Stomach (tissue), 8 donors: ENCODE measurements at regions not wholly inside any gene's neighbourhood (a gene's known extent, or its start where the extent isn't known, plus 50 kb on each side); places are given as distances from the start of the nearest gene placed in this dataset.

Experiments used
- DNase-seq, 2 donors: peaks; one replicate each; pipeline versions ENCODE4 v3.0.0 to v3.0.0-alpha.2; 2013 to 2019
- H3K27ac ChIP-seq, 5 donors: fragments of 200-600 bp in 4 of 5; sonication (generic) in 4 of 5; one replicate each; pipeline ENCODE4 v1.5.1; 2013 to 2019; ENCODE audit warnings: mild to moderate bottlenecking in 1 of 5, moderate library complexity in 1 of 5
- H3K27me3 ChIP-seq, 3 donors: fragments of 200-600 bp; sonication (generic); one replicate each; pipeline ENCODE4 v1.5.1; 2017 to 2019; ENCODE audit warnings: mixed run types in 1 of 3
- H3K36me3 ChIP-seq, 4 donors: fragments of 200-600 bp; sonication (generic); 1 replicate in 3 of 4; 2 replicates in 1 of 4; pipeline ENCODE4 v1.5.1; 2016 to 2019
- H3K4me1 ChIP-seq, 4 donors: fragments of 200-600 bp; sonication (generic); one replicate each; pipeline ENCODE4 v1.5.1; 2016 to 2019
- H3K4me3 ChIP-seq, 4 donors: fragments of 200-600 bp; sonication (generic) in 3 of 4; one replicate each; pipeline ENCODE4 v1.5.1; 2016 to 2019; ENCODE audit warnings: mild to moderate bottlenecking in 1 of 4
- H3K9me3 ChIP-seq, 4 donors: fragments of 200-600 bp; sonication (generic); one replicate each; pipeline ENCODE4 v1.5.1; 2016 to 2019
- EP300 ChIP-seq: sonication (generic); formaldehyde crosslinking; IDR thresholded peaks from one replicate; pipeline ENCODE4 v1.6.1; 2017; ENCODE audit warnings: antibody characterized with exemption
- POLR2A ChIP-seq, 4 donors: fragments of 450-650 bp; IDR thresholded peaks; one replicate each; pipeline ENCODE4 v1.6.1; 2016; ENCODE audit warnings: antibody characterized with exemption in 4 of 4, control low read depth in 2 of 4, mild to moderate bottlenecking in 1 of 4, moderate library complexity in 1 of 4
- POLR2AphosphoS5 ChIP-seq, 3 donors: sonication (generic); formaldehyde crosslinking; IDR thresholded peaks; one replicate each; pipeline ENCODE4 v1.6.1; 2016; ENCODE audit warnings: antibody characterized with exemption in 3 of 3
- WGBS, 5 donors: extraction: QIAGEN DNeasy Blood & Tissue Kit in 3 of 5; methylation state at CpG; one replicate each; pipeline versions ENCODE4 v1.1.5 to v1.1.7; 2013 to 2018; 5-methylcytosine and 5-hydroxymethylcytosine counted together
- intact Hi-C: fragments of 100-400 bp; cut with DNase I; formaldehyde crosslinking; loops from one replicate; pipeline ENCODE4 v1.15.1; 2023; ENCODE audit warnings: low total_unique reads
- TF ChIP-seq, protein P1 (sequence below), 7 experiments: fragments of 450-650 bp in 4 of 7; fragments of 200-600 bp in 3 of 7; sonication (generic) in 3 of 7; IDR thresholded peaks; one replicate each; pipeline ENCODE4 v1.5.1; 2016 to 2019; ENCODE audit warnings: antibody characterized with exemption in 7 of 7, control low read depth in 2 of 7, mild to moderate bottlenecking in 1 of 7
- donor health status: healthy with polysubstance abuse.
- donor health status: Bipolar disorder and iron deficiency.
- donor health status: healthy.

GRCh38 chr17:83018658-83019193, 60.7 kb upstream of the METRNL start:
- intact Hi-C loops, result no loop called here
- Histone ChIP-seq H3K27me3 (no peaks in the 10 kb centered on the region), H3K4me3 (no peak overlapping the region), H3K27ac (no peak overlapping the region), H3K36me3 (peaks cover 0 to 5% (median 1%) of the 10 kb centered on the region in 4 donors), H3K4me1 (peaks cover 0 to 5% (median 4%) of the 10 kb centered on the region in 4 donors), H3K9me3 (no peaks in the 10 kb centered on the region)
- 96 to 97% (median 97%) methylated on average over 21 to 23 of the region's 23 CpGs for WGBS, 5 donors
- DNase-seq, result no peak
- TF ChIP-seq POLR2AphosphoS5 (IDR thresholded peaks at IDR 0.05) (no peak), EP300 (no peak), POLR2A (IDR thresholded peaks at IDR 0.05) (no peak)
- TF ChIP-seq, protein P1, sequence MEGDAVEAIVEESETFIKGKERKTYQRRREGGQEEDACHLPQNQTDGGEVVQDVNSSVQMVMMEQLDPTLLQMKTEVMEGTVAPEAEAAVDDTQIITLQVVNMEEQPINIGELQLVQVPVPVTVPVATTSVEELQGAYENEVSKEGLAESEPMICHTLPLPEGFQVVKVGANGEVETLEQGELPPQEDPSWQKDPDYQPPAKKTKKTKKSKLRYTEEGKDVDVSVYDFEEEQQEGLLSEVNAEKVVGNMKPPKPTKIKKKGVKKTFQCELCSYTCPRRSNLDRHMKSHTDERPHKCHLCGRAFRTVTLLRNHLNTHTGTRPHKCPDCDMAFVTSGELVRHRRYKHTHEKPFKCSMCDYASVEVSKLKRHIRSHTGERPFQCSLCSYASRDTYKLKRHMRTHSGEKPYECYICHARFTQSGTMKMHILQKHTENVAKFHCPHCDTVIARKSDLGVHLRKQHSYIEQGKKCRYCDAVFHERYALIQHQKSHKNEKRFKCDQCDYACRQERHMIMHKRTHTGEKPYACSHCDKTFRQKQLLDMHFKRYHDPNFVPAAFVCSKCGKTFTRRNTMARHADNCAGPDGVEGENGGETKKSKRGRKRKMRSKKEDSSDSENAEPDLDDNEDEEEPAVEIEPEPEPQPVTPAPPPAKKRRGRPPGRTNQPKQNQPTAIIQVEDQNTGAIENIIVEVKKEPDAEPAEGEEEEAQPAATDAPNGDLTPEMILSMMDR (IDR thresholded peaks at IDR 0.05), result no peak

DNA sequence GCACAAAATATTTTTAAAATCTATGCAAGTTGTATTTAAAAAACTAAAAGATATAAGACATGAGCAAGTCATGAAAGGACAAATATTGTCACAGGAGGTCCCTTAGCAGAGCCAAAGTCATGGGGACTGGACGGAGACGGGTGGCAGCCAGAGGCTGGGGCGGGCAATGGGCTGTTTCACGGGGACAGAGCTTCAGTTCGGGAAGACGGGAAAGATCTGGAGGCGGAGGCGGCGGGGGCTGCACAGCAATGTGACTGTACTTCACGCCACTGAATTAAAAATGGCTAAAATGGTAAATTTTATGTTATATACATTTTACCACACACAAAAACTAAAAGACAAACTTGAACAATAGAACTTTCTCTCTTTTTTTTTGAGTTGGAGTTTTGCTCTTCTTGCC, 60.0 kb upstream of the METRNL start:
- 77 to 98% (median 81%) methylated on average over 10 of the region's 10 CpGs for WGBS, 5 donors
- intact Hi-C loops, result no loop called here
- no peak for DNase-seq
- Histone ChIP-seq H3K36me3 (peaks cover 0 to 5% (median 0%) of the 10 kb centered on the region in 4 donors), H3K27ac (no peak overlapping the region), H3K4me1 (peaks cover 0 to 9% (median 6%) of the 10 kb centered on the region in 4 donors), H3K4me3 (no peak overlapping the region), H3K9me3 (no peaks in the 10 kb centered on the region), H3K27me3 (no peaks in the 10 kb centered on the region)
- TF ChIP-seq, protein P1 (IDR thresholded peaks at IDR 0.05), result no peak
- TF ChIP-seq EP300, result no peak
- TF ChIP-seq POLR2A (IDR thresholded peaks at IDR 0.05), result no peak
- TF ChIP-seq POLR2AphosphoS5 (IDR thresholded peaks at IDR 0.05), result no peak

GRCh38 chr17:83024218-83024971, 55.0 kb upstream of the METRNL start:
- WGBS, 5 donors, result 87 to 94% (median 92%) methylated on average over 29 to 43 of the region's 43 CpGs
- TF ChIP-seq EP300 (no peak), POLR2AphosphoS5 (IDR thresholded peaks at IDR 0.05) (no peak), POLR2A (IDR thresholded peaks at IDR 0.05) (no peak)
- TF ChIP-seq, protein P1 (IDR thresholded peaks at IDR 0.05), result no peak
- no peak for DNase-seq
- Histone ChIP-seq H3K27ac (no peak overlapping the region), H3K36me3 (peaks cover 0 to 9% (median under 1%) of the 10 kb centered on the region in 4 donors), H3K4me3 (no peak overlapping the region), H3K27me3 (no peaks in the 10 kb centered on the region), H3K9me3 (no peaks in the 10 kb centered on the region), H3K4me1 (peaks cover 0 to 9% (median 6%) of the 10 kb centered on the region in 4 donors)
- intact Hi-C loops, result no loop called here

DNA sequence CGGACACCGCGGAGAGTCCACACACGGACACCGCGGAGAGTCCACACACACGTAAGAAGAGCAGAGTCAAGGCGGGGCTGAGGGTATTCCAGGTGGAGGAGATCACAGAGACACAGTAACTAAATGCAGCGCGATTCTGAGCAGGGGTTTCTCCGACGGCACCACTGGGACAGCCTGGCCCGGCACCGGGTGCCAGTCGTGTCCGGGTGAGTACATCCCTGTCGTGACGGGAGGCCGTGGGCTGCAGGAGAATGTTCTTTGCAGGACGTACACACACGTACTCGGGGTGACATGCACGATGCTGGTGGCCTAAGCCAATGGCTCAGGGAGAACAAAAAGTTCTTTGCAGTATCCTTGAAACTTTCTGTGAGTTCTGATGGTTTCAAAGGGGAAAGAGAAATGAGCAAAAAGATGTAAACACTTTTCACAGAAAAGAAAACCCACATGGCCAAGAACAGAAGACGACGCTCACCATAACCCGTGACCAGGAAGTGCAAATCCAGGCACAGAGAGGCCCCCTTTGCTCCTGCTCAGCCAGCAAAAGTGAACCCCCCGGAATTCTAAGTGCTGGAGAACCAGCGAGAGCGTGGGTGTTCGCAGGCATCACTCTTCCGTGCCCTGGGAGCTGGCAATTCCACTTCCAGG, 53.7 kb upstream of the METRNL start:
- TF ChIP-seq POLR2AphosphoS5 (IDR thresholded peaks at IDR 0.05) (no peak), EP300 (no peak), POLR2A (IDR thresholded peaks at IDR 0.05) (no peak)
- TF ChIP-seq, protein P1 (IDR thresholded peaks at IDR 0.05), result no peak
- H3K27me3 ChIP-seq, result no peaks in the 10 kb centered on the region
- intact Hi-C loops, result no loop called here
- WGBS, 5 donors, result 89 to 96% (median 94%) methylated on average over 25 to 31 of the region's 31 CpGs
- peak in 1 of 2 donors; percentile 22 for DNase-seq
- H3K4me1 ChIP-seq, result peaks cover 0 to 9% (median 6%) of the 10 kb centered on the region in 4 donors
- H3K27ac ChIP-seq, result no peak overlapping the region
- no peaks in the 10 kb centered on the region for H3K9me3 ChIP-seq
- H3K36me3 ChIP-seq, result peaks cover 0 to 14% (median 8%) of the 10 kb centered on the region in 4 donors
- H3K4me3 ChIP-seq, result no peak overlapping the region
